ENCODE measurements at regions not wholly inside any gene's neighbourhood (a gene's known extent, or its start where the extent isn't known, plus 50 kb on each side); places are given as distances from the start of the nearest gene placed in this dataset.

DNA sequence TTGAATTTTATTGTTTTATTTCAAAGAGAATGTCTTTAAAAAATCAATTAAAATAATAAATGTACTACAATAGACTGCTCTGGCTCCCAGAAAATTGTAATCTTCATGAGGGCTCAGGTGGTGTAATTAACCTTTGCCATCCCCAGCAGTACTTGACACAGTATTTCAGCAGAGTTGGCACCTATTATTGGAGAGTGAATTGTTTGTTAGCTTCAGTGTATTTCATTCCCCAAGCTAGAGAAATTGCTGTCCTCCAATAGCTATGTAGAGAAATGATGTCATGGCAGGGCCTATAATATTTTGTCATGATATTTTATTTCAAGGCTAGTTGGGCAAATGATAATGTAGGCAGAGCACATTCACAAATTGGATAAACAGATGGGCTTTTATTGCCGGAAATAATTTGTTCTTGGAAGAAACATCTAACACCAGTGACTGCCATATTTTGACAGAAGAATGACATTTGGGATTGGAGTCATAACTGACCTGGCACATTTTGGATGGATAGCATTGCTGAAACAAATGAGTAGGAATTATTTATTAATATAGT, 712.0 kb upstream of the NXPH2 start:
- intact Hi-C loops (cut with DNase I): no loop called here

DNA sequence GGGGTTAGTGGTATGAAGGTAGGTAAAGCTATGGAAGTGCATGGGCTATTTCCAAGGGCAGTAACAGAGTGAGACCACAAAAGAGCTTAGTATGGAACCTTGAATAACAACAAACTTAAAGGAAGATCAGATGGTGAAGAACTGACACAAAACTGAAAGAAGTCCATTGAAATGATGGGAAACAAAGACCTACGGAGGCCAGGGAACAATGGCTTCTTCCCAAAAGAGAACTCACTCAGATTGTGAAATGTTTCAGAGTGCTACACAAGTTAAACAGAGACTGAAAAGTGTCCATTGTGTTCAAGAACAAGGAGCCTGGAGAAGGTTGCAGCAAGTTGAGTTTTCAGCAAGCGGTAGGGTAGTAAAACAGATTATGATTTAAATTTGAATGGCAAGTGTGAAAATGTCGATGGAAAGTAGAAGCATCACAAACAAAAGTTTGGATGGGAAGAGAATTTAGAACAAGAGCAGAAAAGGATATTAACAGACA, 700.0 kb upstream of the NXPH2 start:
- H3K9me3 ChIP-seq: no peaks in the 10 kb centered on the region
- no peak overlapping the region for H3K27ac ChIP-seq
- H3K4me3 ChIP-seq: no peak overlapping the region
- H3K4me1 ChIP-seq: no peaks in the 10 kb centered on the region
- no peak for DNase-seq (ENCODE audit: extremely low spot score in 2 of 2)
- no peak for TF ChIP-seq POLR2A (IDR thresholded peaks at IDR 0.05)
- TF ChIP-seq POLR2AphosphoS5 (IDR thresholded peaks at IDR 0.05; ENCODE audit: insufficient read depth in 1 of 2, low read depth in 1 of 2): no peak
- TF ChIP-seq, protein P1, sequence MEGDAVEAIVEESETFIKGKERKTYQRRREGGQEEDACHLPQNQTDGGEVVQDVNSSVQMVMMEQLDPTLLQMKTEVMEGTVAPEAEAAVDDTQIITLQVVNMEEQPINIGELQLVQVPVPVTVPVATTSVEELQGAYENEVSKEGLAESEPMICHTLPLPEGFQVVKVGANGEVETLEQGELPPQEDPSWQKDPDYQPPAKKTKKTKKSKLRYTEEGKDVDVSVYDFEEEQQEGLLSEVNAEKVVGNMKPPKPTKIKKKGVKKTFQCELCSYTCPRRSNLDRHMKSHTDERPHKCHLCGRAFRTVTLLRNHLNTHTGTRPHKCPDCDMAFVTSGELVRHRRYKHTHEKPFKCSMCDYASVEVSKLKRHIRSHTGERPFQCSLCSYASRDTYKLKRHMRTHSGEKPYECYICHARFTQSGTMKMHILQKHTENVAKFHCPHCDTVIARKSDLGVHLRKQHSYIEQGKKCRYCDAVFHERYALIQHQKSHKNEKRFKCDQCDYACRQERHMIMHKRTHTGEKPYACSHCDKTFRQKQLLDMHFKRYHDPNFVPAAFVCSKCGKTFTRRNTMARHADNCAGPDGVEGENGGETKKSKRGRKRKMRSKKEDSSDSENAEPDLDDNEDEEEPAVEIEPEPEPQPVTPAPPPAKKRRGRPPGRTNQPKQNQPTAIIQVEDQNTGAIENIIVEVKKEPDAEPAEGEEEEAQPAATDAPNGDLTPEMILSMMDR (IDR thresholded peaks at IDR 0.05): no peak
- intact Hi-C loops (cut with DNase I): no loop called here
- H3K27me3 ChIP-seq: no peaks in the 10 kb centered on the region
- H3K36me3 ChIP-seq: no peaks in the 10 kb centered on the region

More for the DNA sequence above, 712.0 kb upstream of the NXPH2 start:
- no peak overlapping the region for H3K4me3 ChIP-seq
- no peaks in the 10 kb centered on the region for H3K4me1 ChIP-seq
- H3K36me3 ChIP-seq: no peaks in the 10 kb centered on the region
- no peak overlapping the region for H3K27ac ChIP-seq
- DNase-seq (ENCODE audit: extremely low spot score in 2 of 2): no peak
- no peak for TF ChIP-seq POLR2A (IDR thresholded peaks at IDR 0.05)
- TF ChIP-seq, protein P1 (IDR thresholded peaks at IDR 0.05): no peak
- TF ChIP-seq POLR2AphosphoS5 (IDR thresholded peaks at IDR 0.05; ENCODE audit: insufficient read depth in 1 of 2, low read depth in 1 of 2): no peak
- no peaks in the 10 kb centered on the region for H3K27me3 ChIP-seq
- no peaks in the 10 kb centered on the region for H3K9me3 ChIP-seq

DNA sequence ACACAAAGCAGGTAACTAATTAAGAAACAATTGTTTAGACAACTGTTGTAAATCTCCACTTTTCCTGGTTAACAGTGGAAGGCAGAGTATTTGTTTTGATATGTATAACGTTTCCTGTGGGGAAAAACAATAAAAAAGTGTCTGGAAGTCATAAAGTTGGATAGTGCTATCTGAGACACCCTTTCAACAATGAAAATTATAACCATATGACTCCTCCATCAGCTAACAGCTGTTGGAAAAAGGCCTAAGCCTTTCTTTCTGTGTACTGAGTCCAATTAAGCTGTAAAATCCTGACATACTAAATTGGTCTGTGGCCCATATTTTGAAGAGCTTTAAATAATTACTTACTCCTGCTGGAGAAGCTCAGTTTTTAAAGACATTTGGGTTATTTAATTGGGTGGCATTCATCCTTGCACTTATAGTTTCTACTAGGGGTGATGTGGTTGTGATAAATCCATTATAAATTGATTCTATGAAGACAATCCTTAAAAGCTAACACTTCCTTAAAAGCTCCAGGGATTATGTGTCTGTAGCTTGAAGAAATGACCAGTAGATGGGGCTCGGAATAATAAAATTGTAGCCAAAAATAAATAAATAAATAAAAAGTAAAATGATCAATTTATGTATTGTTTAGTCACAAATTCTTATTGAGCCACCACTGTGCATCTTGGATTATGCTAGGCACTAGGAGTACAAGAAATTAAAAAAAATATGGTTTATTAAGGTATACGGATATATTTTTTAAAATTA, 698.1 kb upstream of the NXPH2 start:
- no peaks in the 10 kb centered on the region for H3K4me1 ChIP-seq
- H3K27me3 ChIP-seq: no peaks in the 10 kb centered on the region
- no peak overlapping the region for H3K4me3 ChIP-seq
- intact Hi-C loops (cut with DNase I): no loop called here
- no peaks in the 10 kb centered on the region for H3K36me3 ChIP-seq
- no peak overlapping the region for H3K27ac ChIP-seq
- H3K9me3 ChIP-seq: no peaks in the 10 kb centered on the region
- TF ChIP-seq, protein P1 (IDR thresholded peaks at IDR 0.05): no peak
- TF ChIP-seq POLR2AphosphoS5 (IDR thresholded peaks at IDR 0.05; ENCODE audit: insufficient read depth in 1 of 2, low read depth in 1 of 2): no peak
- TF ChIP-seq POLR2A (IDR thresholded peaks at IDR 0.05): no peak
- no peak for DNase-seq (ENCODE audit: extremely low spot score in 2 of 2)

DNA sequence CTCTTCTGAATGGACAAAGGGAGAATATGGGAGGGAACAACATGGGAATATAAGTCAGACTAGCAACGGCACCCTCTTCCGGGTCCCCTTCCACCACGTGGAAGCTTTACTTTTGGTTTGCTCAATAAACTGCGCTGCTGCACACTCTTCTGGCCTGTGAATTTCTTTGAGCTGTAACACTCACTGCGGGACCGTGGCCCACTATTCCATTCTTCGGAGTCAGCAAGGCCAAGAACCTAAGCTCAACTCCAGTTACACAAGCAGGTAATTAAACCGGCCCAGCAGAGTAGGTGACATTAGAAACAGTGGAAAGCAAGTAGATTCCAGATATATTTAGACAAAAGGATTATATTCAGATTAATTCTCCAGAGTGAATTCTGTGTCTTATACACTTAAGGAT, 697.4 kb upstream of the NXPH2 start:
- TF ChIP-seq POLR2AphosphoS5 (IDR thresholded peaks at IDR 0.05; ENCODE audit: insufficient read depth in 1 of 2, low read depth in 1 of 2) (no peak), POLR2A (IDR thresholded peaks at IDR 0.05) (no peak)
- TF ChIP-seq, protein P1 (IDR thresholded peaks at IDR 0.05): no peak
- Histone ChIP-seq H3K4me3 (no peak overlapping the region), H3K4me1 (no peaks in the 10 kb centered on the region), H3K27me3 (no peaks in the 10 kb centered on the region), H3K9me3 (no peaks in the 10 kb centered on the region), H3K36me3 (no peaks in the 10 kb centered on the region), H3K27ac (no peak overlapping the region)
- DNase-seq (ENCODE audit: extremely low spot score in 2 of 2): no peak
- intact Hi-C loops (cut with DNase I): no loop called here

DNA sequence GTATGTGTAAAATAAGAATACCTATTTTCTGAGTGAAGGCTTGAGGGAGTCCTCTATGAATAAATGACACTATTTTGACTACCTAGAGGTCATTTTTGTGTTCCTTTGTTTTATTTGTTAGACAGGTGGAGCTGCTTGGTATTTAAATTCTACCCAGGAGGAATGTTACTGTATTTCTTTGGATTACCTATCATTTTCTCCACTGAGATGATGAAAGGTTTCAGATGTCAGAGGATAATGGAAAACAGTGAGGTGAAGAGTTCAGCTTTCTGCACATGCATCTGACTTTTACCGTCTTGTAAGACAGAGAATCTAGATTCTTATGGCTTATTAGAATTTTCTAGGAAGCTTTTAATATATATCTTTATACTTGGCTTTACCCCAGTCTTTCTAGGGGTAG, 689.8 kb upstream of the NXPH2 start:
- no peak for DNase-seq (ENCODE audit: extremely low spot score in 2 of 2)
- Histone ChIP-seq H3K36me3 (no peaks in the 10 kb centered on the region), H3K4me1 (no peaks in the 10 kb centered on the region), H3K4me3 (no peak overlapping the region), H3K9me3 (no peaks in the 10 kb centered on the region), H3K27ac (no peak overlapping the region), H3K27me3 (no peaks in the 10 kb centered on the region)
- TF ChIP-seq POLR2A (IDR thresholded peaks at IDR 0.05) (no peak), POLR2AphosphoS5 (IDR thresholded peaks at IDR 0.05; ENCODE audit: insufficient read depth in 1 of 2, low read depth in 1 of 2) (no peak)
- TF ChIP-seq, protein P1 (IDR thresholded peaks at IDR 0.05): no peak
- intact Hi-C loops (cut with DNase I): no loop called here

All from vagina (tissue), 2 donors.